MM.1S (cell line): ENCODE measurements at regions not wholly inside any gene's neighbourhood (a gene's known extent, or its start where the extent isn't known, plus 50 kb on each side); places are given as distances from the start of the nearest gene placed in this dataset.

ENCODE experiments used
- CTCF ChIP-seq: fragments of 300-600 bp; sonication (generic); IDR thresholded peaks from 2 replicates; pipeline ENCODE4 v1.5.1; 2016; ENCODE audit warnings: antibody characterized with exemption, low read length, mixed read lengths
- EZH2 ChIP-seq: fragments of 300-600 bp; sonication (generic); optimal IDR thresholded peaks from 2 replicates; pipeline ENCODE3; 2017; ENCODE audit warnings: low read depth, mild to moderate bottlenecking, antibody characterized with exemption, low read length, mixed read lengths
- EZH2phosphoT487 ChIP-seq: fragments of 300-600 bp; sonication (generic); IDR thresholded peaks from 2 replicates; pipeline ENCODE4 v1.6.1; 2018; ENCODE audit warnings: antibody characterized with exemption, low read length

GRCh38 chr6:103783329-103783728 lies 1076.4 kb downstream of the HACE1 start:
- TF ChIP-seq EZH2, result no peak
- TF ChIP-seq CTCF, result no peak
- no peak for TF ChIP-seq EZH2phosphoT487
